ENCODE measurements at regions not wholly inside any gene's neighbourhood (a gene's known extent, or its start where the extent isn't known, plus 50 kb on each side); places are given as distances from the start of the nearest gene placed in this dataset.

GRCh38 chr12:58818546-58818945 lies 101.8 kb downstream of the LRIG3 start:
- DNase-seq: no peak

- DNase-seq: no peak
These were observed 101.0 kb downstream of the LRIG3 start for GRCh38 chr12:58819345-58819744.

- no peak for DNase-seq
These were observed 100.3 kb downstream of the LRIG3 start for GRCh38 chr12:58819985-58820384.

Measured in AML-193 (cell line).